ENCODE measurements at regions not wholly inside any gene's neighbourhood (a gene's known extent, or its start where the extent isn't known, plus 50 kb on each side); places are given as distances from the start of the nearest gene placed in this dataset.

- no peak for ATAC-seq
- intact Hi-C loops (cut with DNase I): no loop called here
- no peak for DNase-seq (ENCODE audit: missing footprints)
These were observed 109.9 kb upstream of the SSBP2 start for GRCh38 chr5:81860778-81861177.

GRCh38 chr5:81859624-81860023, 108.7 kb upstream of the SSBP2 start:
- ATAC-seq (no peak), DNase-seq (ENCODE audit: missing footprints) (no peak)
- intact Hi-C loops (cut with DNase I): loop anchor here (5.0 to 10.0 kb wide), 3 partner anchors 113 to 352 kb away; partner anchors contain the start of gene ATG10

DNA sequence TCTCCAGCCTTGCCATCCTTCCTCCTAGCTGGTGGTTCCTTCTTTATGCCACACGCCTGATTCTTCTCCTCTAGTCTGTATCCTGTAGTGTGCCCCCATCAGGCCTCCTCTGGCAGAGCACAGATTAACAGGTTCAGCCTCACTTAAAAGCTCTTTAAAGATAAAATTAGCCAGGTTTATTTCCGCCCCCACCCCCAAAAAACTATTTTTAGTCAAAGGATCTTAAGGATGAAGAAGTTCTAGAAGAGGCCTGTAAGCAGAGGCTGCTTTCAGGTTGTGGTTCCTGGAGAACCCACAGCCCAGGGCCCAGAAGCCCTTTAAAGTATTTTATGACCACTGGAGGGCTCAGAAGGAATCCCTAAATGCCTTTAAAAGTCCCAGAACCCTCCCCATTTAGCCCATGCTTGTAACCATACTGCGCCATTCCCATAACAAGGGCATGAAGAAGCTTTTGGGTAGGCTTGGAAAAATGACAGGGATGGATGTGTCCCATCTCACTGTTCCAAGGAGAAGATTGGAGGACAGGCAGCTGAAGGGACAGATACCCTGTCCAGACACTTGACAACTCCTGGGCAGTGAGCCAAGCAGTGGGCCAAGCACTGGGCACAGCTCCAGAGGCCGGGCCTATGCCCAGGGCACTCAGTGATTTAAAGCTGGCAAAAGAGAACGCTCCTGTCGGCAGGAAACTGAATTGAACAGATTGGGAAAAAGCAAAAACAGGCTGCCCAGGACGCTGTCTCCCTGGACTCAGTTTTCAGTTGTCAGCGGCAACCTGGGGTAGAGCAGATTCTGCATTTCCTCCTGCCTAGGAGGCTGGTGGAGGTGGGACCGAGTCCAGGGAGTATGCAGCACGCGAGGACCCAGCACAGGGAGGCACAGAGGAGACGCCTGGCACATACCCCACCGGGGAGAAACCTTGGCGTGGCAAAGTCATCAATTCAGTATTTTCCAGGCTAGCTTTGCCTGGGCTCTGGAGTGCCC, 106.3 kb upstream of the SSBP2 start:
- intact Hi-C loops (cut with DNase I): loop anchor here (5.0 to 10.0 kb wide), 3 partner anchors 115 to 350 kb away; partner anchors contain the start of gene ATG10
- ATAC-seq (peak; percentile 92), DNase-seq (ENCODE audit: missing footprints) (peak; percentile 85)

GRCh38 chr5:81855591-81855990, 104.7 kb upstream of the SSBP2 start:
- intact Hi-C loops (cut with DNase I): loop anchor here (5.0 to 10.0 kb wide), 3 partner anchors 117 to 348 kb away; partner anchors contain the start of gene ATG10
- DNase-seq (ENCODE audit: missing footprints) (no peak), ATAC-seq (no peak)

- intact Hi-C loops (cut with DNase I): loop anchor here (5.0 to 10.0 kb wide), 4 partner anchors 117 to 428 kb away; partner anchors contain the start of gene ATG10
- DNase-seq (ENCODE audit: missing footprints): no peak
- no peak for ATAC-seq
These were observed 104.0 kb upstream of the SSBP2 start for GRCh38 chr5:81854915-81855314.

DNA sequence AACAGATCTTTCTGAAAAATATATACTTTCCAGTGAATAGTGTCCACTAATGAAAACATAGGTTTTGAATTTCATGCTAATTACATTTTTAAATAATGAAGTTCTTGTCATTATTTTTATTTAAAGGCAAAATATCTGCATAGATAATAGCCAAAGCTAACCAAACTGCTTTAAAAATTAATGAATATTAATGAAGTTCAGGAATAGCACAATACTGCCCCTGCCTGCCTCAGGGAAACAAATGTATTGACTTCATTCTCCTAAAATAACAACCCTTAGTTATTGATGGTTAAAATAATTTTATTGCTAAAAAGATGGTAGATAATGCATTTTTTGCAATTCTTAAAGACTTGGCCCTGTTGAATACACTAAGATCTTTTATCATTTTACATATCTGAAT, 103.6 kb upstream of the SSBP2 start:
- intact Hi-C loops (cut with DNase I): loop anchor here (5.0 to 10.0 kb wide), 2 partner anchors 310 to 427 kb away; no protein-coding TSS in a partner anchor
- ATAC-seq (no peak), DNase-seq (ENCODE audit: missing footprints) (no peak)

- DNase-seq (ENCODE audit: missing footprints) (no peak), ATAC-seq (no peak)
- intact Hi-C loops (cut with DNase I): loop anchor here (5.0 to 10.0 kb wide), 2 partner anchors 312 to 426 kb away; no protein-coding TSS in a partner anchor
These were observed 102.1 kb upstream of the SSBP2 start for GRCh38 chr5:81853030-81853357.

- intact Hi-C loops (cut with DNase I): loop anchor here (5.0 to 10.0 kb wide), 2 partner anchors 312 to 425 kb away; no protein-coding TSS in a partner anchor
- DNase-seq (ENCODE audit: missing footprints): no peak
- no peak for ATAC-seq
These were observed 101.6 kb upstream of the SSBP2 start for GRCh38 chr5:81852291-81853029.

GRCh38 chr5:81851481-81852178, 100.7 kb upstream of the SSBP2 start:
- DNase-seq (ENCODE audit: missing footprints) (peak; percentile 98), ATAC-seq (peak; percentile 93)
- intact Hi-C loops (cut with DNase I): loop anchor here (1.0 to 10.0 kb wide), 4 partner anchors 64 to 424 kb away; partner anchors contain the start of gene SSBP2

DNA sequence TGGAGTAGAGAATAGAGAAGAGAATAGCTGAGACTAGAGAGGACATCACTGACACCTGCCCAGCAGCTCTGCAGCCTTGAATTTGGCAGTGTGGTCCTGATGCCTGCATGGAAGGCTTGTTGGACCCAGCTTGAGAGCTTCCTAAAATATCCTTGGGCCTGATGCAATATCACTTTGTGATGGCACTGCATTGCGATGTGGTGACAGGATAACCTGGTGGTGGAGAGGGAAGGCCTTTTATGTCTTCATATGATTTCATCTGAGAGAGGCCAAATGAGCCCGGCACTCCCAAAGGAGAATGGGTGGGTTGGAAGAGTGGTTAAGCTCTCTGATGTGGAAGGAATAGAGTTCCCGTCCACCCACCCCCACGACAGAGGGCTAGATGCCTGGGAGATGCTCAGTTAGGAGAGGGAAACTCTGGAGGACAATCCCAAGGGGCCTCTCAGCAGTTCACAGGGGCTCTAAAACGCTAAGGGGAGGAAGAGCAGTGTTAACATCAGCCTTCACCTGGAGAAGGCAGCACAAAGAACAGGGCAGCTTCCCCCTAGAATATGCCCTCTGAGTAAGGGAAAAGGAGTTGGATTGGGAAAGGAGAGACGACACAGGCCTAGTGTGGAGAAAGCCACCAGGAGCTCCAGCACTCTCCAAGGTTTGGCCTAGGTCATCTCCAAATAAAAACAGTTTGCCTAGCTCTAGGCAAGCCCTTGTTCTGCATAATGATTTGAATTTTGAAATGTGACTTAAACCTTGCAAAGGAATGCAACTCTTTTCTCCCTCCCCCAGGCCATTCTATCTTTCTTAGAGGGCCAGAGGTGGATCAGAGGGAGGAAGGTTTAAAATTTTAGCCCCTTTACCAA, 99.8 kb upstream of the SSBP2 start:
- intact Hi-C loops (cut with DNase I): loop anchor here (1.0 to 10.0 kb wide), 4 partner anchors 63 to 423 kb away; partner anchors contain the start of gene SSBP2
- DNase-seq (ENCODE audit: missing footprints) (no peak), ATAC-seq (peak; percentile 45)

DNA sequence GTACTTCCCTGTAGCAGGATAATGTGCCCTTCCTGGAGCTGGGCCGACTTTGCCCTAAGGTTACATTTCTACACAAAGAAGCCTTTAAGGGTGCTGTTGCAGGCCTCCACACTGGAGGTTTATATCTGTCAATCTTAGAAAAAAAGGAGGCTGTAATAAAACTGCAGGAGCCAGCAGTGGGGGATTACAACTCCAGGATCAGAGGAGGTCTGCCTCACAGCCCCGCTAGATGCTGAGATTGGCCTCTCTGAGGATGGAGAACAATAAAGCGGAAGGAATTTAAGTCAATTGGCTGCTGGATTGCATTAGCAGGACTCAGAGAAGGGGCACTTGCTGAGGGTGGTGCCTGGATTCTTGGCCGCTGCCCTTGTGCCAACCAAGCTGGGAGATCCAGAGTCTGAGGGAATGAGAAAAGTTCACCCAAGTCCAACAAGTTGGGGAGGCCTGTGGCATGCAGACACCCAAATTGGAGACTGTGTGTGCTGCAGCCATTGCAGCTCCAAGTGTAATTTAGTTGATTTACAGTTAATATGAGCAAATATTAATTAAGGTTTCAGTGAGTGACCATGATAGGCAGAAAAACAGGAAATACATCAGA, 99.0 kb upstream of the SSBP2 start:
- DNase-seq (ENCODE audit: missing footprints): no peak
- intact Hi-C loops (cut with DNase I): loop anchor here (5.0 to 10.0 kb wide), 2 partner anchors 315 to 423 kb away; no protein-coding TSS in a partner anchor
- ATAC-seq: no peak

- ATAC-seq (no peak), DNase-seq (ENCODE audit: missing footprints) (no peak)
- intact Hi-C loops (cut with DNase I): no loop called here
These were observed 97.5 kb upstream of the SSBP2 start for GRCh38 chr5:81848362-81848880.

GRCh38 chr5:81846301-81846700, 95.4 kb upstream of the SSBP2 start:
- ATAC-seq (no peak), DNase-seq (ENCODE audit: missing footprints) (no peak)
- intact Hi-C loops (cut with DNase I): no loop called here

DNA sequence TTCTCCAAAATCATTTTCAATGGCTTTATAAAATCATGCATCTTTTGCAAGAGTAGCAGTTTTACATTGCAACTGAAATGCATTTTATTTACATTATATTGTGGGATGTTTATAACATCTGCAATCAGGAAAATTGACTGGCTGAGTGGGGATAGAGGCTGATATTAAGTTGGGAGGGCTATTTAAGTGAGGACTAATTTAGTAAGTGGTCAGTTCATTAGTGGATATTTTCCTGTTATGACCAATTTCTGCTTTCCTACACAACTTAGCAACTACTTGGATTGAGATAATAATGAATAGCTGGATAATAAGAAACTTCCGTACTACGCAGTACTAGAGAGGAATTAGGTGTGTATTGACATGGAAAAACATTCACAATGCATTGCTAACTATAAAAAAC, 92.9 kb upstream of the SSBP2 start:
- ATAC-seq: no peak

DNA sequence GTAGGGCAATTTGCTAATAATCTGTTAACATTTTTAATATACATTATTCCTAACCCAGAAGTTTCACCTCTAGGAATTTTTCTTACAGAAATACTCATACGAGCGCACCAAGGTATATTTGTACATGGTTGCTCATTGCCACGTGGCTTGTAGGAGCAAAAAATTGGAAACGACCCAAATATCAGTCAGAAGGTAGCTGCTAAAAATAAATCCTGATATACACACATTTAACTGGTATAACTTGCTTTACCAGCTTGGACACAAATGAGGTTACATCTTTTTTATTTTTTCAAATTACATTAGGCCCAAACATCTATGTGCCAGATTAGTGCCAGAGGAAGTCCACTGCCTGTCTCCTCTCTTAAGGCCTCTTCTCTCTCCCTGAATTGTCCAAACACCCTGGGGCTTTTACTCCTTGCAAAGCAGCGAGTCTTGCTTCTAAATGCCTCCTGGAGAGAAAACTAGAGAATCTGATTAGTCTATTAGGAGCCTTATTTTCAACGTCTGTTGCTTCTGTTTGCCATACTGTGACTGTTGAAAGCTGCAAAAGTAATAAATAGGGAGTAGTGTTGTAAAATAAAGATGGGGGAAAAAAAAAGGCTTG, 92.0 kb upstream of the SSBP2 start:
- ATAC-seq: no peak
- intact Hi-C loops (cut with DNase I): no loop called here

More for the DNA sequence above, 92.9 kb upstream of the SSBP2 start:
- no peak for DNase-seq (ENCODE audit: missing footprints)
- intact Hi-C loops (cut with DNase I): no loop called here

DNA sequence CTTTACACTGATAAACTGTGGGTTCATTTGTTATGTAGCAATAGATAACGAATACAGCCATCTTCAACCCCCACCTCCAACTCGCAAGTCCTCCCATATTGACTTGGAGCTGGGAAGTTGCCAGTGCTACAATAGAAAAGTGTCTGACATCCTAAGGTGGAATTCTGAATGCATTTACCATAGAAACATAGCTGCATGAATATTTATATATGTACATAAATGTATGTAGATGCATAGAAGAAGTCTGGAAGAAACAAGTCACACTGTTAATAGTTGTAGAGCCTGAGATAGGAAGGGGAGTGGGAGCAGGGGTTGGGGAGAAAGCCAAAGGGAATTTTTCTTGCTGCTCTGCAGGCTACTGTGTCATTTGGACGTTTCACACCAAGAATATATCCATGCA, 88.1 kb upstream of the SSBP2 start:
- DNase-seq (ENCODE audit: missing footprints): no peak
- intact Hi-C loops (cut with DNase I): no loop called here
- no peak for ATAC-seq

More for the DNA sequence above, 92.0 kb upstream of the SSBP2 start:
- DNase-seq (ENCODE audit: missing footprints): no peak

Measured in Right ventricle myocardium inferior (tissue), 1 donor.